ENCODE measurements at regions not wholly inside any gene's neighbourhood (a gene's known extent, or its start where the extent isn't known, plus 50 kb on each side); places are given as distances from the start of the nearest gene placed in this dataset.
"Not testable (repeated sequence)": the region's sequence is repeated elsewhere in the genome, so short reads cannot be mapped to it uniquely, and the experiment has no call there.

DNA sequence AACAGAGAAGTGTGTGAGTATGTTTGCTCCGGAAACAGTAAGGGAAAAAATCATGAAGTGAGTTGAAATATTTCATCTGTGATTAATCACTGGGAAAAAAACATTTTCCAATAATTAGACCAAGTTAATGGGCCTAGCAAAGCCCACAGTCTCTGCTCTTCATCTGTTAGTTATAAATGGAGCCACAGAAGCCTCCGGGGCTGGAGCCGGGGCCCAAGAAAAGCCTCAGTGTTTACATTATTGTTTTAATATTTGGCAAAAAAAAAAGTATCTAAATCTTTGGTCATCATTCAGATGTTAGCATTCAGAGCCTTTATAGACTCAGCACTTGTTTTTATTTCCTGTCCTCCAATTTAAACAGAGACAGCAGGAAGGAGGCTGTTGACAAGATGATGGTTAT is 115.0 kb downstream of the UBE2U start:
- DNase-seq (ENCODE audit: low read depth, low spot score) = no peak

DNA sequence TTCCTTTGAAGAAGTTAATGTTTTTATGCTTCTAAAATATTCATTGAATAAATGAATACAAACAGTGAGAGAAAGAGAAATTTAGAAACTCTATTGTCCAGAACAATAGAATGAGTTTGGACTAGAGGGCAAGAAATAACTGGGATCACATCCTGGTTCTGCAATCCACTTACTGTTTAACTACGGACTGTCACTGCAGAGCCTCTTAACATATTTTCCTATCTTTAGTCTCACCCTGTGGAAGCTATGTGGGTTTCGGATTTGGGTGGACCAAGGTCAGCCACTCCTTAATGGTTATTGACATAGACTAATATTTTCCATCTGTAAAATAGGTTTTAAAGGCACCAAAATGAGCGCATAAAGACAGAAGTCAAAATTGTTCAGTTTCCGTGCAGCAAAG is 116.6 kb downstream of the UBE2U start:
- no peak for DNase-seq (ENCODE audit: low read depth, low spot score)

DNA sequence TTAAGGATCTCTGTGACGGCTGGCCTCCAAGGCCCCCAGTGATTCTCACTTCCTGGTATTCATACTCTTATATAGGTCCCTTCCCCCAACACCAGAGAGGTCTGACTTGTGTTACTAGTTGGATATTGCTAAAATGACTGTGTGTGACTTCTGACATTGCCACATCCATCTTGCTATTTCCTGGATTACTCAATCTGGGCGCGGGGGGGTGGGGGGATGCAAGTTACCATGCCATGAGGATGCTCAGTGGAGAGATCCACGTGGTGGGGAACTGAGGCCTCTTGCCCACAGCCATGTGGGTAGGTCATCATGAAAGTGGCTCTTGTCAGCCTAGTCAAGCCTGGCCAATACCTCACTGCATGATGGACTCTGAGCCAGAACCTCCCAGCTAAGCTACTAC is 117.0 kb downstream of the UBE2U start:
- no peak for DNase-seq (ENCODE audit: low read depth, low spot score)

DNA sequence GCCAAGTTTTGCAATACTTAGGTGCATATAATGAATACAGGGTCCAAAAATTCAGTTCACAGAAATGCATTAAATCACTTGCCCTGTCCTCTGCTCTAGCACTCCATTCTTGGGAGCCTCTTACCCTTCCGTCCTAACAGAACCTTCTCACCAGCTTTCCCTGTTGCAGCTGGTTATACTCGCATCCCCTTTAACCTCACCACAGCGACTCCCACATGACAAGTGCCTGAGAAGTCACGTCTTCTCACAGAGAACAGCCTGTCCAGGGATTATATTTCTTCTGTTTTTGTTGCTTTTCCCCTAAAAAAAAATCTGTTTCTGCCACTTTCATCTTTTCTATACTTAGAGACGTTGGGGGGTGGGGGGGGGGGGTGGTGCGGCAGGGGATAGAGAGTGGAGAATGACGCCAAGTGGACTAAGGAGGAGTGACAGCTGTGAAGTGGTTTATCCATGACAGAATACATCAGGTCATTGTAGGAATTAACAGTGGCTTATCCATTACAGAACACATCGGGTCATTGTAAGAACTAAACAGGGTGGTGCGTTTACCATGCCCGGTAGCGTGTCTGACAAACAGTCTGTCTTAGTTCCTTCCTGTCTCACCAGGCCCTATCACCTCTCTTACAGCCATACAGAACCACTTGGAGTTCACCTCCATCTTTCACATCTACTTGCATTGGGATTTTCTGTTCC is 117.6 kb downstream of the UBE2U start:
- DNase-seq (ENCODE audit: low read depth, low spot score) = no peak

DNA sequence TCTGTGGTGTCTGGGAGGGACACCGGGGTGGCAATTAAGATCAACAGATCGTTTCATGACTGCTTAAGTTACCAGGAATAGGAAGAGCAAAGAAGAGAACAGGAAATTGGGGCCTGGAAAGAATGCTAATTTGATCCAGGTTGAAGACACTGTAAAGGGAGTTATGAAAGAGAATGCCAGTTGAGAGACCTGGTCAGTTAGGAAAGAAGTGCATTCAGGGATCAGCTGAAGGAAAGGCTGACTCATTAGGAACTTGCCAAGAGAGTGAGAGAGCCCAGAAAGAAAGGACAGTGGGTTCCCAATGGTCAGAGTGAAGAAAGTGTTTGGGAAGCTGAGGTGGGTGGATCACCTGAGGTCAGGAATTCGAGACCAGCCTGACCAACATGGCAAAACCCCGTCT is 119.6 kb downstream of the UBE2U start:
- DNase-seq (ENCODE audit: low read depth, low spot score) = no peak

DNA sequence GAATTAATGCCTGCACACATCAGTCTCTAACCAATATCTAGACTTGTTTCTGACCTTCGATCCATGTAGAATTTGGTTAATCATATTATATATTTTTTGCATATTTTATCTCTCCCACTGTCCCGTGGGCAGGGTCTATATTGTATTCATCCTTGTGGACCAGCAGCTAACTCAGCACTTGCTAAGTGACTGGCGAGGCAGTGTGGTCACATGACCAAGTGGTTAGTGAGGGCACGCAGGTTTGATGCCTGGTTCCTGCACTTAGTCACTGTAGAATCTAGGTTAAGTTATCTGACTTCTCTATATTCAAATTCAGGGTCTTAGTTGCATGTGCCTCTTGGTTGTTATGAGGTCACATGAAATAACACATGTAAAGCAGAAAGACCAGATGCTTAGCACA is 120.5 kb downstream of the UBE2U start:
- no peak for DNase-seq (ENCODE audit: low read depth, low spot score)

DNA sequence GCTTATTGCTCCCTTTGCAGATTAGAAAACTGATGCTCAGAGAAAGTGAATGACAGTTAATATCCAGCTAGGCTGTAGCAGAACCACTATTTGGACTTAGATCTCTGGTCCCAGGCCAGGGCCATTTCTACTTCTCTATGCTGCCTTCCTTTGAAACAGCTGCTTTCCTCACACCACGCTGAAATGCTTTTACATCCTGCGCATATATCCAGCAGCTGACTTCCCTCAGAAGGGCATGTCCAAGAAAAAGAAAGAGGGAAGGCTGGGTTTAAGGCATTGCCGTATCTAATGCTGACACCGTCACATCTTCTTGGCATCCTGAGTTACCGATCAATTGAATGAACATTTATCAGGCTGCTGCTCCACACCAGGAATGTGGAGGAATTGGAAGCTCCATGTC is 122.4 kb downstream of the UBE2U start:
- DNase-seq (ENCODE audit: low read depth, low spot score) = no peak

DNA sequence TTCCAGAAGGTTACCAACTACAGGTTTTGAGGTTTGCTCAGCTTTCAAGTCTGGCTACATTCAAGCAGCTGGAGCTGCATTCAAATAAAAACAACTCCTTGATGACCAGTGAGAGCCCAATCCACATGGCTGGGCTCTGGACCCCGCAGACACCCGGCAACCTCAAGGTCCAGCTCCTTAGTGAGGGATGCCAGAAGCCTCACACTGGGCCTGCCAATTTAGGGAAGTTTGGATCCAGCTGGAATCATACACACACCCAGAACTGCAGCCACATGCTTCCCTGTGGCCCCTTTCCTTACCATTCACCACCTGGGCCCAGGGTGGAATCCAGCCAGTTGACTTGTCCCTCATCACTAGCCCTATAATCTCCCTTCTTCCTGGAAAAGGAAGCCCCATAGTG is 123.7 kb downstream of the UBE2U start:
- no peak for DNase-seq (ENCODE audit: low read depth, low spot score)

DNA sequence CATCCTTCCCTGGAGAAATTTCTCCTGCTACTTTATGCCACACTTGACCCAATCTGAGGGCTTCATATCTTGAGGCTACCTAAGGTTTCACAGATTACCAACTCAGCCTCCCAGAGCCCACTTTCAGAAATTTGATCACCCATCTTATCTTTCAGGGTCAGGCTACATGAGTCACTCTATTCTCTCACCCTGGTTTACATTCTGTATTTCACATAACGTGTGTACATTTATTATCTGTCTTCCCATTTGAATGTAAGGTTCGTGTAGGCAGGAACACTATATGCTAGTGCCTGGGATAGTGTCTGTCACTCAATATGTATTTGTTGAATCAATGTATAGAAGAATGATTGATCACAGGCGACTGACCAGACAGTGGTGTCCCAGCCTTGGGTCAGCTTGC is 124.8 kb downstream of the UBE2U start:
- no peak for DNase-seq (ENCODE audit: low read depth, low spot score)

DNA sequence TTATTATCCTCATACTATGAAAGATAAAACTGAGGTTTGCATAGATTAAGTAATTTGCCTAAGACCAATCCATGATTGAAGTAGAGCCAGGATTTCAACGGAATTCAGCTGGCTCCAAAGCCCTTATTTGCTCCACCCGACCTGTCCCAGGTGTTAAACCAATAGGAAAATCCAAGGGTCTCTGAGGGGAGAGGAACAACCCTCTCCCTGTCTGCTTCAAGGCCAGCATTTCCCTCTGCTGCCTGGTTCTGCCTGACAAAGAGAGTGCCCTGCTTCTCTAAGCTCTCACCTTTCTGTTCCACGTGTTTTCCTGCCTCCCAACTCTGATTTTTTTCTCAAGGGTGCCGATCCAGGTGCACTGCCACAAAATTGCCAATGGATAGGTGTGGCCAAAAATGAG is 127.4 kb downstream of the UBE2U start:
- DNase-seq (ENCODE audit: low read depth, low spot score) = no peak

DNA sequence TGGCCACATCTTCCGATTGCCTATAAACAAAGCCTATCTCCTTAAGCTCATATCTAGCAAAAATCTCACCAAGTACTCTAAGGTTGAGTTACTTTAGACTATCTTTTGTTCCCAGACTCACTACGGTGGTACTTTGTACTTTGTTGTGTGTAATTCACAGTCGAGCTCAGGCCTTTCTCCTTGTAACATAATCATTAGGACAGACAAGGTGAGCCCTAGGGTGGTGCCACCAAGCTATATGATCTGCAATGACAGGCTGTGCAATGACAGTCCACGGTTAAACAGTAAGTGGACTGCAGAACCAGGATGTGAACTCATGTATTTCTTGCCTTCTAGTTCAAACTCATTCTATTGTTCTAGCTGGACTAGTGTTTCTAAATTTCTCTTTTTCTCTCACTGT is 132.2 kb downstream of the UBE2U start:
- no peak for DNase-seq (ENCODE audit: low read depth, low spot score)

DNA sequence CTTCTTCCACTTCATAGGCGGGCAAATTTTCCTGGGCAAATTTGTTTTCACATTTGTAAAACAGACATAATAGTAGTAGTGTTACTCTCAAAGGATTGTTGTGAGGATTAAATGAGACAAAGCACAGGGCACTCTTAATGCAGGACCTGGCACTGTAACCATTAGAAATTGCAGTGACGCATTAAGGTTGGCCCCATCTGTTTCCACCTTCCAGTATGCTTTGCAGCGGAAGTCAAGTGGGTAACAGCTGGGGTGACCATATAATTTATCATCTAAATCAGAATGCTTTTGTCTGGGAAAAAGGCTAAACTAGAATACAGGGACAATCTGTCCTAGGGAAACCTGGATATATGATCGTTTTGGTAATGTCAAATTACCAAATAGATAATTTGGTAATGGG is 132.5 kb upstream of the CACHD1 start:
- no peak for DNase-seq (ENCODE audit: low read depth, low spot score)

DNA sequence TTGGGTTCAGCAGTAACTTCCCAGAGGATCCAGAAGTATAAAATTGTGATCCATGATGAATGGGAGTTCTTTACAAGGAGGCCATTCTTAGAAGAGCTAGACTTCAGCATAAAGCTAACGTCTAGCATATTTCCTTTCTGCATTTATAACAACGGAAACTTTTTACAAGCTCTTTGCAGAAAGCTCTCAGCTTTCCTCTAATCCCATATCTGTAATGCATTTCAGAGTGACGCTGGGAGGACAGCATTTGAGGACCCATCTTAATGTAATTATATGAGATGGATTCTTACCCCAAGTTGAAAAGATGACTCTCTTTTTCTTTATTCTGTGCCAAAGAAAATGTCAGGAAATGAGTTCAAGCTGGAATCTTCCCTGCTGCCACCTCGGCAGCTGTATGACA is 132.0 kb upstream of the CACHD1 start:
- DNase-seq (ENCODE audit: low read depth, low spot score) = no peak

DNA sequence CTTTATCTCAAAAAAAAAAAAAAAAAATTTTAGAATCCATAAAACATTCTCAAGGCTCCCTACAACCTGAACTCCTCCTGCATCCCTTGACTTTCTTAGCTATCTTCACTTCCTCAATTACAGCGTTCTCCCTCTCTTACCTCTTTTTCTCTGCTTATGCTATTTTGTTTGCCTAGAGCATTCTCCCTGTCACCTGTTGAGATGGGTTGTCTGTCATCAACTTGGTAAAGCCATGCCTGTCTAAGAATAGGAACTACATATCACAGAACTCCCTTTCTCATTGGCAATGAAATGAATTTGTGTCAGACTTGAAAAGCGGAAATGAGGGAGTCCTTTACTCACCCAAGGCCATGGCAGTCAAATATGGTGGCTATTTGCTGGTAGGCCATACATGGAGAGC is 129.6 kb upstream of the CACHD1 start:
- no peak for DNase-seq (ENCODE audit: low read depth, low spot score)

DNA sequence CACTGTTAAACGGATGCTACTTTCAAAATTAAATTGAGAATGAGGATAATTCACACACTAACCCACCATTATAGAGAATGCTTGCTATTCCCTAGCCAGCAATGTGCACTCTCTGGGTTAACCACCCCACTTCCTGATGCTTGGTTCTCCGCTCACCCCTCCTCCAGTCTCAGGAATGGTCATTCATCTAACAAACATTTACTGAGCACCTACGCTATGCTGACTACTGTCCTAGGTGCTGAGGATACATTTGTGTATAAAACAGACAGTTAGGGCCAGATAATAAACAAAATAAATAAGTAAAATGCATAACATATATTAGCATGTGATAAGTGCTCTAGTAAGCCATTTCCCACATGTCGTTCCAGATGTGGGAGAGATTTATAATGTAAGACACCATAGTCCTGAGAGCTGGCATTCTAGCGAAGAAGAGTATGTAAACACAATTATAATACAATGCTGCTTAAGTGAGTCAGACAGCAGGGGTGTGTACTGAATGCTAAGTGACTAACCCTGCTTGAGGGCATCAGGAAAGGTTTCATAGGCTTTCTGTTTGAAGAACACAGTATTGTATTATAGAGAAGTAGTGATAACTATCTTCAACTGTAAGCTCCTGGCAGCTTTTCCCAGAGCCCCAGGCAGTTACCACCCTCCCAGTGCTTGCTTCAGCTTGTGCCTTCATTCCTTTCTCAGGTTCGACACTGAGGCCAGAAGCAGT is 126.7 kb upstream of the CACHD1 start:
- peak; percentile 51 for DNase-seq (ENCODE audit: low read depth, low spot score)

DNA sequence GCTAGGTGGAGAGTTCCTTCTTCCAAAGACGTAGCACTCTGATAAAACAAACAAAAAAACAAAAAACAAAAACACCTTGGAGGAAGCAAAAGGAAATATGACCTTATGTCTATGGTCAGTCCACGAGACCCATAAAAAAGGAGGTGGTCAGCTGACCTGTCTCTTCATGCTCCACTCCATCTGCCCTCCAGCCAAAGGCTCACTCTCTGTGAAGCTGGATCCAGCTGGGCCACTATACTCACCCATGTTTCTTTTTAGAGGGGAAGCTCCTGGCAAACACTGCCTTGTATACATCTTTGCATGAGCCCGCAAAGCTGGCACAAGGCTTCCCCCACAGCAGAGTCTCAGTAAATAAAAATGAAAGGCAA is 126.1 kb upstream of the CACHD1 start:
- no peak for DNase-seq (ENCODE audit: low read depth, low spot score)

DNA sequence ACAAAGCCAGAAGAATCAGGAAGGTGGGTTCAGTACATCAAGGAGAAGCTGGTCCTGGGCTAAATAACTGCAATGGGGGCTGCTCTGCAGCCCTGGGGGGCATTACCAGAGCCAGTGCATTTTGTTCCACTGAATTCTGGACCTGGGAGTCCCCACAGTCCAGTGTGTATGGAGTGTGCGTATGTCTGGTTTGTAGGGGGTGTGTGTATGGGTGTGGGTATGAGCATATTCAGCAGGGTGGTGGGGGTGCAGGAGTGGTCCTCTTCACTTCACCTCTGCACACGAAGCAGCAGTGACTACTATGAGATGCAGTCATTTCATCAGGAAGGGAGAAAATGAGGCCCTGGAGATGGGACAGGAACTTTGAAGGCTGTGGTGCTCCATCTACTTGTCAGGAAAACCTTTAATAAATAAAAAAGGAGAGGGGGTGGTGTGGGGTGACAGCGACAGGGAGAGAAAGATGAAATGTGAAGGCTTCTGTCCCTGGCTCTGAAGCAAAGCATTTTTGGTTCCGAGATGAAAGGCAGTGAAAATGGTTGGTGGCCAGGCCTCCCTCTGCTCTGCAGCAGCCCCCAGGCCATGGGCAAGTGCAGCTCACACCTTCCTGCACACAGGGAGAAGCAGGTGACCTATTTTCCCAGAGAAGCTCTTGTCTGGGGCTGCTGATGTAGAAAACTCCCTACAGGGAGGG is 121.5 kb upstream of the CACHD1 start:
- no peak for DNase-seq (ENCODE audit: low read depth, low spot score)

DNA sequence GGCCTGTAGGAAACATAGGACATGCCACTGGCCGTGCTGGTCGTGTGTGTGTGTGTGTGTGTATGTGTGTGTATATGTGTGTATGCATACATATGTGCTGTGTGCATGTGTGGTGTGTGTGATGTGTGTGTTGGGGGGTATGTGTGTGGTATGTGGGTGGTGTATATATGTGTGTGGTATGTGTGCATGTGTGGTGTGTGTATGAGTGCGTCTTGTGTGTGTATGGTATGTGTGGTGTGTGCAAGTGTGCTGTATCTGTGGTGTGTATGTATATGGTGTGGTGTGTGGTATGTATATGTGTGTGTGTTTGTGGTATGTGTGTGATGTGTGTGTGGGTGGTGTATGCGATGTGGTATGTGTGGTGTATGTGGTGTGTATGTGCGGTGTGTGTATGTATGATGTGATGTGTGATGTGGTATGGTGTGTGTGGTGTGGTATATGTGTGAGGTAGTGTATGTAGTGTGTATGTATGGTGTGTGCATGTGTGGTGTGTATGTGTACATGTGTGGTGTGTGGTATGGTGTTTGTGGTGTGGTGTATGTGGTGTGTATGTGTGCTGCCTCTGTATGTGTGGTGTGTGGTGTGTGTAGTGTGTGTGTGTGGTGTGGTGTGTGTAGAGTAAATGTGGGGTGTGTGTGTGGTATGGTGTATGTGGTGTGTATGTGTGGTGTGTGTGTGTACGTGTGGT is 120.8 kb upstream of the CACHD1 start:
- no peak for DNase-seq (ENCODE audit: low read depth, low spot score)

DNA sequence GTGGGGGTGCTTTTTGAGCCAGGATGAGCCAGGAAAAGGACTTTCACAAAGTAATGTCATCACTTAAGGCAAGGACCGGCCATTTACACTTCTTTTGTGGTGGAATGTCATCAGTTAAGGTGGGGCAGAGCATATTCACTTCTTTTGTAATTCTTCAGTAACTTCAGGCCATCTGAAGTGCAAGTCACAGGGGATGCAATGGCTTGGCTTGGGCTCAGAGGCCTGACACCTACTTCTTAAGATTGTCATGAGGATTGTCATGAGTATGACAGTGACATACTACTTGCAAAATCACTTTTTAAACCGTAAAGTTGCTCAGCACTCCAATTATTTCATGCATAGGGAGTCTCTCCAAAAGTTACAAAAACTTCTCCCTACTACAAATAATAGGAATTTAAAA is 114.4 kb upstream of the CACHD1 start:
- DNase-seq (ENCODE audit: low read depth, low spot score) = not testable (repeated sequence)

DNA sequence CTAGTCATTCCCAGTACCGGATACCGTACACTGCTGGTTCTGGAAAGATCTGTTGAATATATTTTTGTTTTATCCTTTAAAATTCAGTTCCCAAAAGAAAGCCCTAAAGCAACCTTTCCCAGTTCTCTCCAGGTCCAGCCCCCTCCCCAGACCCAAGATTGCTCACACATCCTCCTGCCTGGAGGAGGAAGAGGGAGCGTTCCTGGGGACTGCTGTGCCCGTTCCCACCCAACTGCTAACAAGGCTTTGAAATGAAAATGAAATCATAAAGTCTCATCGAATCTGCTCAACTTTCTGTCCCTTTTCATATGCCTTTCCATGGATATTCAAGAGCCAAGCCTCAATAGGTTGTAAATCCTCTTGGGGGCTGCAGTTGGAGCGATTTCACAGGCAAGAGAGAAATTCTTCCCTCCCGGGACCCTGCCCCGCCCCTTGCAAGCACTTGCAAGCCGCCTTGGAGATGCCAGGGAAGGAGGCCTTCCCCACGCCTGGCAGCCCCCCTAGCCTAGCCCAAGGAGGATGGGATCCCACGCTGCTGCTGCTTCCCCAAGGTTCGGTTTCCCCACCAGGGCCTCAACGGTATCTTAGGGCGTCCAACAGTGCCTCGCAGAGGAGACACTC is 113.2 kb upstream of the CACHD1 start:
- DNase-seq (ENCODE audit: low read depth, low spot score) = no peak

DNA sequence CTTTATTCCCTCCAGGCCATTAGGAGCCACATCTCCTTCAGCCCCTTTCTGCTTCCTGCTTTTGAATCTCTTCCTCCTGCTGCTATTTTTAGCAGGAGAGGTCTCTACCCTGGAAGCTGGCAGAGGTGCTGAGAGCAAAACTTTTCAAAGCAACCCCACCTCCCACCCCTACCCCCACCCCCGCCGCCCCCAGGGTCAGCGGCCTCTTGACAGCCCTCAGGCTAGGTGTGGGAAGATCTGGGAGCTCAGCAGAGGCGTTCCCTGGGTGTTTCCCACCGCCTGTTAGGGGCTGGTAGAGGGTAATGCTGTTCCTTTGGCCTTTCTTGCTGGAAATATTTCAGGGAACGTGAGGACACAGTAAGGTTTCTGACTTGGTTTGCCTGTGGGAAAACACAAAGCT is 112.5 kb upstream of the CACHD1 start:
- DNase-seq (ENCODE audit: low read depth, low spot score) = no peak

DNA sequence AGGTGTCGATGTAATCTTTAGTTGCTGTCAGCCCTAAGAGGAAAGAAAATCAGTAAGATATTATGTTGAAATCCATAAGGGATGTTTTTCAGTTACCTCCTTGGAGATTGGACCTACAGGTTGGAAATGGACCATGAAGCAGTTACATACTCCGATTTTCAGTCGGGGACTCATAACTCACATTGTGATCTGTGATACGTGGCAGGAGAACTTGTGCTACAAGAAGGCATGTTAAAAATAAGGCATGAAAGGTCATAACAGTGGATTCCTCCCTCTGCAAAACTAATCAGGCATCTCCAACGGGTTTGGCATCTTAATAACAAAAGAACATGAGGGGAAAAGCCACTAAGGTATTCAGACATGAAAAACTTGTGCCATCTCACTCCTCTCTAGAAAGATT is 111.2 kb upstream of the CACHD1 start:
- DNase-seq (ENCODE audit: low read depth, low spot score) = no peak

Data from astrocyte of the hippocampus (primary cell).